DMS53 (cell line): ENCODE measurements at regions not wholly inside any gene's neighbourhood (a gene's known extent, or its start where the extent isn't known, plus 50 kb on each side); places are given as distances from the start of the nearest gene placed in this dataset.
"Not testable (repeated sequence)": the region's sequence is repeated elsewhere in the genome, so short reads cannot be mapped to it uniquely, and the experiment has no call there.

Experiments
- DNase-seq: peaks from one replicate; lab custom pipeline; 2025; lab: John Stamatoyannopoulos, UW

DNA sequence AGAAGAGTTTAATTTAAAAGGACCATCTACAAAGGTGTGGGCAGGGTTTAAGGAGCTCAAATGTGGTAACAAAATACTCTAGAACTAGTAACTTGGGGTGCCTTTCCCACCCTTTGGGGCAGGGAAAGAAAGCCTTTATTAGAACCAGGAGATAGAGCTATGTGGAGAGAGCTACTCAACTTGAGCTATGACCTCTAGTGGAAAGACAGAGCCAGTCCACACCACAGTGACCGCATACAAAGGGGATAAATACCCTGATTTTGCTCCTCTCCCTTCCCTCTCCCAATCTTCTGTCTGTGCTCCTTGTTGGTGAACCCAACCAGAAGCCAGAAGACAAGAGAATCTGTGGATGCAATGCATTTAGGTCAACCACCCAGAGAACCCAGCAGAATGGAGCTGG lies 54.4 kb upstream of the JAK1 start:
- DNase-seq: peak; percentile 56

DNA sequence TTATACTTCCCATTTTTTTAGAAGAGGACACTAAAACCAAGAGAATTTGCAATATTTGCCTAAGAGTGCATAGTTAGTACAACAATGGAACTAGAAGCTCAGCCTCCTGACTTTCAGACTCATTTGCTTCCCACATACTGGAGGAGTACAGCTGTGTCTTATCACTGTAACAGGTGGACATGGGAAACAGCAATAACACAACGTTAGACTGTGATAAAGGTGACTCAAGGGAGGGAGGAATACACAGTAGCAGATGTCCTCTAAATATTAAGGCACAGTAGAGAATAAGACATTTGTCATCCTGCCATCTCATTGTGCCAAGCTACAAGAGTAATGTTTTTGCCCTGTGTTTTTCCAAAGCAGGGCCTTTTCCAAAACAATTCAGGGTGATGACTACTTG lies 55.4 kb upstream of the JAK1 start:
- no peak for DNase-seq

DNA sequence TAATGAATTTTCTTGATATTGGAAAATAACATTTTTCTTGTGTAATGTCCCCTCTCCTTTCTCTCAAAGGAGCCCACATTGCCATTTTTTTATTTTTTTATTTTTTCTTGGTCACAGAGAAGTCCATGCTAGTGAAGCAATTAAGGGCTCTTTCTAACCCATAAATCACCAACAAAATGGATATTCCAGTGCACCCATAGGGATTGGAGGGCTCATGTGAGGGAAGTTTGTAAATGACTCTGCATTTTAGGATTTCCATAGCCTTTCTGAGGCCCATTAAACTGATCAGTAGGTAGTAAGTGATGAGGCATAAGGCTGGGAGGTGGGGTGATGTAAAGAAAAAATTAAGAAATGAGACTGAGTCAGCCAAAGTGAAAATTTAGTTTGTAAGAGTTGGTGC lies 55.9 kb upstream of the JAK1 start:
- no peak for DNase-seq

DNA sequence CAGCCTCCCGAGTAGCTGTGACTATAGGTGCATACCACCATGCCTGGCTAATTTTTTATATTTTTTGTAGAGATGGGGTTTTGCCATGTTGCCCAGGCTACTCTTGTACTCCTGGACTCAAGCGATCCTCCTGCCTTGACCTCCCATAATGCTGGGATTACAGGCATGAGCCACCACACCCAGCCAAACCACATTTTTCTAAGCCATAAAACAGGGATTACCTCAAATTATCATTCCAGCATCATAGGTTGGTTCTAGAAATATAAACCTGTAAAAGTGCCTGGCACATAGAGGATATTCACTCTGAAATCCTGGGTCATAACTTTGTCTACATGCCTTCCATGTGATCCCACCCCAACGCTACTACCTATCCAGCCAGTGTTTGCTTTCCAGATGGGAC lies 59.4 kb upstream of the JAK1 start:
- DNase-seq: no peak

DNA sequence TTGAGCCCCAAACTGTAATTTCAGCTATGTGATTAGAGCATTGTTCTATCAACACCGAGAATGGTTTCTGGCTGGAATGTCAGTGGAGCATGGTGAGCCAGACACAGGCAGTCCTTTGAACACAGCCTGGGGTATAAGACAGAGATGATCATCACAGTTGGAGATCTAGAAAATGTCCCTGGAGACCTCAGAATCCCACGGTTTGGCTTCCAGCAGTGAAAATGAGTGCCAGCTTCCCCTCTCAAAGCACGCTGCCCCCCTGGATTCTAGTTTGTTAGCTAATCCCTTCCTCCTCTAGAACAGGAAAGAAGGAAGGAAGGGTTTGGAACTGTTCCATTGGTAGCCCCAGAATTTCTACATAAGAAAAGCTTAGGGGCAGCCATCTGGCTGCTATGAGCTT lies 59.9 kb upstream of the JAK1 start:
- no peak for DNase-seq

DNA sequence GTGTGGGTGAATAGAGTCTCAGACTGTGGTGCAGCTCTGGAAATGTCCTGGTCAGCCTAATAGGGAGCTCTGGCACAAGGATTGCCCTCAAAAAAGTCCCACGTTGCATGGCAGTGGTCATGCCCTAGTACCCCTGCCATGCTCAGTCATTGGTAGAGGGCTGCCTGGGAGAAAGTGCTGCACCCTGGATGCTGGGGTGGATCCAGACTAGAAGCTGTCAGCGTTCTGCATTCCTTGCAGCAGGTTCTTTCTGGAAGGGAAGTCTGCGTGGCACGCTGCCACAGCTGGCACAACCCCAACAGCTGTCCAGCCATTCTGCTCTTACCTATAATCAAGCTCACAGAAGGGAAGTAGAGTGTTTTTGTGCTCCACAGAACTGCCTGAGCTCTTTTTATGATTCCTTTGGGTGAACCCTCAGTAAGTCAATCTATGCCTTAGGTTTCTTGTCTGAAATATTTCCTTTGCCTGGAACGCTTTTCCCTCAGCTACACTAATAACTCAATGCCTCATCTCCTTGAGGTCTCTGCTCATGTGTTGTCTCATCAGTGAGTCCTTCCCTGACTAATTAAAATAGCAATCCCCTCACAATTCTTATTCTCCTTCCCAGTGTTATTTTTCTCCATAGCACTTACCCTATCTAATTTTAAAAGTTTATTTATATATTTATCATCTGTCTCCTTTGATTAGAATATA lies 61.5 kb upstream of the JAK1 start:
- no peak for DNase-seq

DNA sequence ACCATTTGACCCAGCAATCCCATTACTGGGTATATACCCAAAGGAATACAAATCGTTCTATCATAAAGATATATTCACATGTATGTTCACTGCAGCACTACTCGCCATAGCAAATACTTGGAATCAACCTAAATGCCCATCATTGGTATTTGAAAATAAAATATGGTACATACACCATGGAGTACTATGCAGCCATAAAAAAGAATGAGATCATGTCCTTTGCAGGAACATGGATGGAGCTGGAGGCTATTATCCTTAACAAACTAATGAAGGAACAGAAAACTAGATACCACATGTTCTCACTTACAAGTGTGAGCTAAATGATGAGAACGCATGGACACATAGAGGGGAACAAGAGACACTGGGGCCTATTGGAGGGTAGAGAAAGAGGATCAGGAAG lies 63.1 kb upstream of the JAK1 start:
- not testable (repeated sequence) for DNase-seq

DNA sequence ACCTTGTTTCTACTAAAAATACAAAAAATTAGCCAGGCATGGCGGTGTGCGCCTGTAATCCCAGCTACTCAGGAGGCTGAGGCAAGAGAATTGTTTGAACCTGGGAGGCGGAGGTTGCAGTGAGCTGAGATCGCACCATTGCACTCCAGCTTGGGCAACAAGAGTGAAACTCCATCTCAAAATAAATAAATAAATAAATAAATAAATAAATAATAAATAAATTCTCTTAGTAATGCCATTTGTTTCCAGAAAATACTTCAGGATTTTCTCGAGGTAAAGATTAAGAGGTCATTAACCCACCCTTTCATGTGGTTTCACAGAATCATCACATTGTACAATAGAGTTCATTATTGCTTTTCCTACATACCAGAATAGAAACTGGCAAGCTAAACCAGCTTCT lies 68.5 kb upstream of the JAK1 start:
- not testable (repeated sequence) for DNase-seq

DNA sequence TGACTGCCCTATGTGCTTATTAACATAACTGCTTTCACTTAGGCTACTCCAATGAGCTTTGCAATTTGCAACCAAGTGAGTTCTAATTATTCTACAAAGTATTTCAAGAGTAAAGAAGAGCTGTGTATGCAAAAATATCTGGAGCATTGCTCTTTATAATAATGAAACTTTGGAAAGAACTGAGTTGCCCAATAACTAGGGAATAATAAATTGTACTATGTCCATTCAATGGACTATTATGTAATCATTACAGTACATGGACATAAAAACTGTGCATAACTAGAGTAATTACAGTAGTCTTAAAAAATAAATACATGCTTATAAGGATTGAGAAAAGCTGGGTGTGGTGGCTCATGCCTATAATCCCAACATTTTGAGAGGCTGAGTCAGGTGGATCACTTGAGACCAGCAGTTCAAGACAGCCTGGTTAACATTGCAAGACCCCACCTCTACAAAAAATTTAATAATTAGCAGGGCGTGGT lies 70.3 kb upstream of the JAK1 start:
- DNase-seq: no peak

DNA sequence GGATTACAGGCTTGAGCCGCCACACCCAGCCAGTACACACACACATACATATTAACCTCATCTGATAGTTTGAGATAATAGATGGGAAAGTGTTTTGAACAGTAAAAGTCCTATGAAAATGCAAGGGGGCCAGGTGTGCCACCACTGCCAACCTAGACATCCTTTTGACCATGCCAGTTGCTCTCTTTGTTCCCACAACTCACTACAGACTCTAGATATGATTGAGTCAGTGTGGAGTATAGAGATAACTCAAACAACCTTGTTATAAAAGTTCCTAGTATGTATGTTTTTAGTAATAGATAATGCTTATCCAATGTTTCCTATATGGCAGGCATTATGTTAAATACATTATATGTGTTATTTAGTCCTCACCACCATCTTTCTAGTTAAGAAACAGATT lies 72.7 kb upstream of the JAK1 start:
- no peak for DNase-seq

DNA sequence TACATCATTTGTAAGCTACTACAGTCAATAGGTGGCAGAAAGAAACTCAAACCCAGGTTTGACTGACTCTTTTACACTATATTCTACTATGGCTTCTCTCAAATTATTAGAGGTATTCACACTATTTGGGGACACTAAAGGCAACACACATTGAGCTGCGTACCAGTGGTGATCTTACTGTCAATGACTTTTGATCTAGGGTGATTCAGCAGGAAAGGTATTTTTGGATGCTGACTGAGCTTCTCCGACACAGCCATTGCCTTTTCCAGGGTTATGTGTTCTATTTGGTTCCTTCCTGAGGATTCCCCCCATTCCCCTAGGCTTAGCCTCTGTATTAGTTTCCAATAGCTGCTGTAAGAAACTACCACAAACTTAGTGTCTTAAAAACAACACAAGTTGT lies 73.2 kb upstream of the JAK1 start:
- DNase-seq: no peak

DNA sequence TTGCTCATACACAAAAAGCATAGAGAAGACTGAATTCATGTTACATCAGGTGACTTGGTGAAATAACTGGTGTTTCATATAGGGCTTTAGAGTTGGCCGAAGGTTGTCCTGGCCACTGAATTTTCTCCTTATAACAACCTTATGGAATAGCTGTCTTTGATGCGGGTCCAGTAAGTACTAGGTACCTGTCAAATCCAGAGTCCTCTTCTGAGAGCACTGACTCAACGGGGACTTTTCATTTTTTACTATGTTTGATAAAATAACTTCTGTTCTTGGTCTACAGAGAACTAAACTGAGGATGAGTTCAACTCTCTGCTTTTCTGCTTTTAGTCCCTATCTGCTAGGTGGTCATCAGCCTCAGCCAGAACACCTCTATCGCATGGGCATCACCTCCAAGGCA lies 76.1 kb upstream of the JAK1 start:
- no peak for DNase-seq

DNA sequence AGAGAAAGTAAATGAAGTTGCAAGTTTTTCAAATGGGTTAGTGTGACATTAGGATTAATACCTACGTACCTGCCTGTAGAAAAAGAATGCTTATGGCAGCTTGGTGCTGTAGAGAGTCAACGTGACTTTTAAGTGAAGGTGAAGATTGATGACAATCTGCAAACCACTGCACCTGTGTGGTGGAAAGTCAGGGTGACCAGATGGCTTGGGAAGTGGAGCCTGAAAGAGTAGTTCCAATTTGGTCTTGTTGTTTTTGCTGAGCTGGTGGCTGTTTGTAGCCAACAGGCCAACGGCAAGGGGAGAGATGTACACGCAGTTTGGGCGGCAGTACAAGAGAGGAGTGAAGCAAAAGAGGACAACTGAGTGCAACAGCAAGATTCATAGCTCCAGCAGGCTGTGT lies 78.1 kb upstream of the JAK1 start:
- DNase-seq: no peak

DNA sequence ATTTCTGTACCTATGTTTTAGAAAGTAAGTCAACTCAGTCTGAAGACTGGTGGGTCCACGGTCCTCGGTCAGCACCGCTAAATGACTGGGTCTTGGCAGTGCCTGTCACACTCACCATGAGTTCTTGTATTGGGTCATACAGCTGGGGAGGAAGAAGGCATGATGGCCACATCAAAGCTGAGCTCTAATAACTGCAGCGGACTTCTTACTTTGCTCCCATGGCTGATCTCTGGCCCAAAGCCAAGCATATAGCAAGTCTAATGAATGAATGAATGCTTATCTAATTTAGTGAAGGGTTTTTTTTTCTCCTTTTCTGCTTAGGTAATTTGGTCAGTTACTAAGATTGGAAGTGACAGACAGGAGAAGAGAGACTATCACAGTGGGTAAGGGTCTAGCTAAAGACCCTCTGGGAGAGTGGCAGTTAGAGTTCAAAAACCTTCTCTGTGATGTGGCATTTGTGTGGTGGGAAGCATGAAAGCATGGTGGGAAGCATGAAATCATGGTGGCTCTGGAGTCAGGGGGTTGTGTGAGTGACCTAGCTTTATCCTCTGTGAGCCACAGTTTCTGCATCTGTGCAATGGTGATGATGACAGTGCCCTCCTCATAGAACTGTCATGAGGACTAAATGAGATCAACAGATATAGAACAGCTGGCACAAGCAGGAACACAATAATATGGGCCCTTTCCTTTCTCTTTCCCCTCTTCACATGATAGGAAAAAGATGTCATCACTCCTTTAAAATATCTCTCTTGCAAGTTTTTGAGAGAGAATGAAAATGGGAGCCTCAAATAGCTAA lies 78.9 kb upstream of the JAK1 start:
- no peak for DNase-seq

DNA sequence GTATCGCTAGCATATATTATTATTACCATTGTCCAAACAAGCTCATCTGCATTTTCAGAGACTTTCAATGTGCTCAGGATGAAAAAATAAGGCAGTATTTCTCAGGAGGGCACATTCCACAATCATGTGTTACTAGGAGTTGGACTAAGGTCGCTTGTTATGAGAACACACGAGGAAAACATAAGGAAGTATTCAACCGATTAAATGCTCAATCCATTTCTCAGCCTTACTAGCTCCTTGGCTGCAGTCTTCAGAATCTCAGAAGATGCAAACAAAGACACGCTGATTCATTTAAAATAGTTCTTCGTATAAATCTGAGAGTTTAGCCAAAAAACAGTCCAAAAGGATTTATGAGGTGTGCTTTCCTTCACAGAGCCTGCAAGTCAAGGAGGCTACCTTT lies 82.0 kb upstream of the JAK1 start:
- DNase-seq: no peak

DNA sequence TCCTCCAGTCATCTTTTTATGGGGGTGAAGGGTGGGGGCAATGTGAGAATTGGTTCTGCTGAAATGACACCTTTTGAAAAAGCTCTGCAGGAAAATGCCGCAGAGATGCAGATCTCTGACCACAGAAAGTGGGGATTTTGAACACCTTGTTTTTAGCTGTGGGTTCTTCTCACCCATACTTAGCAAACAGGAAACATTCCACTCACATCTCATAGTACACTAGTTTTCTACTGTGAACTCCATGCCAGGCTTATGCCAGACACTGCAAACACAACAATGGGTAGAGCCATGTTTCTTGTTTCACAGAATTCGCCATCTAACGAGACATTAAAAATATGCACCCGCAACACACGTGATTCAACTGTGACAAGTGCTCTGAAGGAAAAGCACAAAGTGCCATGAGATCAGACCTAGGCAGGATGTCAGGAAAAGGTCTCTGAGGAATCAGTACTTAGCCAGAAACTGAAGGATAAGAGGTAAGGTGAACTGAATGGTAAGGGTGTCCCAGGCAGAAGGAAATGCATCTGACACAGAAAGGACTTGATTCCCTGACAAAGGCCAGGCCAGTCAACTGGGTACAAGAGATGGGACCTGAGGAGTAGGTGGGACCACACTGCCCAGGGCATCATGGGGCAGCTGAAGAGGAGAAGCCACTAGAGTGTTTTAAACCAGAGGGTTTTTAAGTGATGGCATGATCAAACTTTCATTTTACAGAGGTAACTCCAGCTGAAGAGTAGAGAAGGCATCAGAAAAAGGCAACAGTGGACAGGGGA lies 83.8 kb upstream of the JAK1 start:
- DNase-seq: no peak

DNA sequence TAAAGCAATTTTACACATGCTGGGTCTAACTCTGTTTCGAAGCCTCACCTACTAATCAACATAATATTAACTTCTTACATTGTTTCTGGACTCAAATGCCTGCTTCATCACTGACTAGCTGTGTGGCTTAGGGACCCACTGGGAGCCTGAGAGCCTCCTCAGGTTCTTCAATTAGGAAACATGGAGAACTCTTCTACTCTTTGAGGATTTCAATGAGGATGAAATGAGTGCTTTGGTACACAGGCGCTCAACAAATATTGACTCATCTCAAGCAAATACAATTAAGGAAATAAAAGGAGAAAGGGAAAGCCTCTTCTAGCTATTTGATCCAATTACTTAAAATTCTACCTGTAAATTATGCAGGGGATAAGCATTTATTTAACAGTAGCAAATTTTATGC lies 84.4 kb upstream of the JAK1 start:
- peak; percentile 92 for DNase-seq

DNA sequence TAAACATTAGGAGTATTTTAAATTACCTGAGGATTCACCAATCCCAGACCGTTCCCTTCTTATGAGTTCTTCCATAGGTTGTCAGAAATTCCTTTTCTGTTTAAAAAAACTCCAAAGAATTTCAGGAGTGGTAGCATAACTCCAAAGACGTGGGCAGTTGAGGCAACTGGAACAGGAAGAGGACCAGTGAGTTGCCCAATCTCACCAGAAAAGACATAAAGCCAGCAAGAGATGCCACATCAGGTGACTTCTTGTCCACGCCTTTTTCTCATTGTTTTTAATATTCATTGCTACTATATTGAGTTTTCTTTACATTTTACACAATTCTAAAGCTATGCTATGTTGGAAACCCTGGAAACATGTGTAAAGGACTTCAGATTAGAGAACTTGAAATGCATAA lies 88.1 kb upstream of the JAK1 start:
- no peak for DNase-seq

DNA sequence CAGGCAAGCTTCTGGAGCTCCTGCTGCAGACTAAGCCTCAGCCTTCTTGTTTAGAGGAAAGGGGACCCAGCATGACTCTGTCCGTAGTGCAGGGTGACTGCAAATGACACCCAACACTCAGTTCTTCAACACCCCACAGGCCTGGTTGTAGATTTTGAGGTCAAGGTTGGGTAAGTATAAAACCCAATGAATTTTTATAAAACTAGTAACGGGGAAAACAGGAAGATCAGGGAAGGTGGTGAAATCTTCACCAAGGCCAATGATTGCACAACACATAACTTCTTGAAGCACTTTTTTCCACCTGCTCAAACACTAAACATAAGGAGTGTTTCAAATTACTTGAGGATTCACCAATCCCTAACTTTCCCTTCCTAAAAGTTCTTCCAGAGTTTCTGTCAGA lies 89.4 kb upstream of the JAK1 start:
- no peak for DNase-seq

DNA sequence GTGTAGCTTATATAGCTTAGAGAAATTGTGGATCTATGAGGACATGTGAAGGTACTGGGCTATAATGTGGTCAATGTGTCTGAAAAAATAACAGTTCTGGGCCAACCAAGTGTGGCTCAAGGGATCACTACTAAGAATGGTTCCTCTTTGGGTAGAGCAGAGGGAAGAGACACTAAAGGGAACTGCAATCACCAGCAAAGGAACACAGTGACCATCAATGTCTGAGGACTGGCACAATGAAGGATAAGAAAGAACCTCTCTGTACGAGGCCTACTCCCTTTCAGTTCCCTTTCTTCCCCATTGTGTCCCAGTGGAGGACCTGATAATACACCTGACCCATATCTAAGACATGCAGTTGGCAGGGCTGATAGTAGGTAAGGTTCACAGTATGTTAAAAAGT lies 89.9 kb upstream of the JAK1 start:
- no peak for DNase-seq

DNA sequence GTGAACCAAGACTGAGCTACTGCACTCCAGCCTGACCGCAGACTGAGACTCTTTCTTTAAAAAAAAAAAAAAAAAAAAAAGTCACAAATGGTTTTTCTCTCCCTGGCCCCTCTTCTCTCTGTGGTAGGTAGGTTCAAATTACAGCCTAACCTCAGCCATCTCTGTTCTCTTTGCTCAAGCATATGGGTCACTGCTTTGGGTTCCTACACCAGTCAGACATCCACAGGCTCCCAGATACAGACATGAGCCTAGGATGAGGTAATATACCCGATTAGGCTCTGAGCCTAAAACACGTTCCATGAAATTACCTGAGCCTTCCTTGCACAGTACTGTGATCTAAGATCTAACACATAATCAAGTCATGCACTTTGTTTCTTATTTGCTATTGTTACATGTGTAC lies 90.5 kb upstream of the JAK1 start:
- no peak for DNase-seq

DNA sequence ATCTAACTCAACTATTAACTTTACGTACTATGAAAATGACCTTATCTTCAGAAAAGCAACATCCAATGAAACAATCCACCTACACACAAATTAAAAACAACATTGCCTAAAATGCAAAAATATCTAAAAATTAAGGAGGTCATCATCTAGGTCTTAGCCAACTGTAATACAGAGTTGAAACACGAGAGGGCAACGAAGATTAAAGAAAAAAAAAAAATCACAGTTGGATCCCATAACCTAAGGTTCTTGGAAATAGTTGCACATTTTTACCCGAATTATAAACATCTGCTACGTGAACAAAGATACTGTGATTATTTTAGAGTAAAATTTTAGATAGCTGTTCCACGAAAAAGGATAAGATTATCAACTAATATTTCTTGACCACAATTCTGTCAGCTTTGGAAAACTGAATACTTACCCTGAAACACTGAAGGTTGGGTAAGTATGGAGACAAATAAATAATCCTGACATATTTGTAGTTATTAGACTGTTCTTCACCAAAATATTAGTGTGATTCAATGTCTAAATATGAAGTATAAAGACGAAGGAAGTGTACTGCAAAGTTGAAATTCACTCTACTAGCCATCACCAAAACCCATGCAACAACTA lies 88.0 kb upstream of the AK4 start:
- peak; percentile 64 for DNase-seq

DNA sequence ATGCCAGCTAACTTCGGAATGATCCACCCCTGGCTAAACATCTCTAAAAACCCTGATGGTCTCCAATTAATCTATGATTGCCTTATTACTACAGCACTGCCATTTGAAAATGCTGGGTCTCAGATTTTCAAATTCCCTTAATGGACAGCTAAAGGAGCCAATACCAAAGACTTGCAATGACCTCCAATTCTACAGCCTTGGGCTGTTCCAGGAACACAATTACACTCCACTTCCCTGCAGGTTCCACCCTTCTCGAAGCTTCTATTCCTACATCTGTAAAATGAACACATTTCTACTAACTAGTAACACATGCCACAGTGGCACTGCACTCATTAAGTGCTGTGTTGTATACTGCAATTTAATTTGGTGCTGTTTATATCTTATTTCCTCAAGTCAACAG lies 85.7 kb upstream of the AK4 start:
- no peak for DNase-seq
